G401.6 (cell line): ENCODE measurements at regions not wholly inside any gene's neighbourhood (a gene's known extent, or its start where the extent isn't known, plus 50 kb on each side); places are given as distances from the start of the nearest gene placed in this dataset.

ENCODE experiments used
- FAIRE-seq: peaks from 2 replicates; lab custom pipeline; 2012; peaks lifted over from hg19 to GRCh38; lab: Jason Lieb, UNC

- no peak for FAIRE-seq
These were observed 326.6 kb downstream of the ENC1 start for GRCh38 chr5:74313896-74314295.

- FAIRE-seq, result no peak
These were observed 327.8 kb downstream of the ENC1 start for GRCh38 chr5:74312746-74313145.

- no peak for FAIRE-seq
These were observed 328.6 kb downstream of the ENC1 start for GRCh38 chr5:74311961-74312360.

GRCh38 chr5:74310997-74311930, 329.3 kb downstream of the ENC1 start:
- no peak for FAIRE-seq

- no peak for FAIRE-seq
These were observed 330.1 kb downstream of the ENC1 start for GRCh38 chr5:74310386-74310785.

- no peak for FAIRE-seq
These were observed 331.5 kb downstream of the ENC1 start for GRCh38 chr5:74309050-74309449.

- no peak for FAIRE-seq
These were observed 333.7 kb downstream of the ENC1 start for GRCh38 chr5:74306845-74307244.

GRCh38 chr5:74304536-74304935, 336.0 kb downstream of the ENC1 start:
- FAIRE-seq, result no peak

- no peak for FAIRE-seq
These were observed 336.9 kb downstream of the ENC1 start for GRCh38 chr5:74303578-74303977.

GRCh38 chr5:74301576-74301975, 339.0 kb downstream of the ENC1 start:
- no peak for FAIRE-seq

GRCh38 chr5:74300808-74301389, 339.6 kb downstream of the ENC1 start:
- FAIRE-seq, result no peak

GRCh38 chr5:74299833-74300232, 340.7 kb downstream of the ENC1 start:
- FAIRE-seq, result no peak

GRCh38 chr5:74296685-74297408, 343.7 kb downstream of the ENC1 start:
- no peak for FAIRE-seq

GRCh38 chr5:74295676-74296075, 344.9 kb downstream of the ENC1 start:
- no peak for FAIRE-seq

GRCh38 chr5:74295141-74295540, 345.4 kb downstream of the ENC1 start:
- no peak for FAIRE-seq

- no peak for FAIRE-seq
These were observed 346.3 kb downstream of the ENC1 start for GRCh38 chr5:74294231-74294705.

- no peak for FAIRE-seq
These were observed 347.3 kb downstream of the ENC1 start for GRCh38 chr5:74293182-74293581.

GRCh38 chr5:74290634-74291241, 349.8 kb downstream of the ENC1 start:
- no peak for FAIRE-seq

GRCh38 chr5:74289691-74290090, 350.8 kb downstream of the ENC1 start:
- FAIRE-seq, result no peak

- no peak for FAIRE-seq
These were observed 351.3 kb downstream of the ENC1 start for GRCh38 chr5:74289238-74289637.

GRCh38 chr5:74288448-74289108, 351.9 kb downstream of the ENC1 start:
- no peak for FAIRE-seq

GRCh38 chr5:74288038-74288437, 352.5 kb downstream of the ENC1 start:
- no peak for FAIRE-seq
